NCI-H460 (cell line): ENCODE measurements at regions not wholly inside any gene's neighbourhood (a gene's known extent, or its start where the extent isn't known, plus 50 kb on each side); places are given as distances from the start of the nearest gene placed in this dataset.

Source experiments
- DNase-seq: peaks from one replicate; pipeline ENCODE4 v3.0.0-alpha.2; 2016; ENCODE audit warnings: low read depth; ENCODE audit errors: extremely low read depth

- no peak for DNase-seq
Observed at GRCh38 chr5:172570594-172571334, 70.3 kb upstream of the NEURL1B start.

DNA sequence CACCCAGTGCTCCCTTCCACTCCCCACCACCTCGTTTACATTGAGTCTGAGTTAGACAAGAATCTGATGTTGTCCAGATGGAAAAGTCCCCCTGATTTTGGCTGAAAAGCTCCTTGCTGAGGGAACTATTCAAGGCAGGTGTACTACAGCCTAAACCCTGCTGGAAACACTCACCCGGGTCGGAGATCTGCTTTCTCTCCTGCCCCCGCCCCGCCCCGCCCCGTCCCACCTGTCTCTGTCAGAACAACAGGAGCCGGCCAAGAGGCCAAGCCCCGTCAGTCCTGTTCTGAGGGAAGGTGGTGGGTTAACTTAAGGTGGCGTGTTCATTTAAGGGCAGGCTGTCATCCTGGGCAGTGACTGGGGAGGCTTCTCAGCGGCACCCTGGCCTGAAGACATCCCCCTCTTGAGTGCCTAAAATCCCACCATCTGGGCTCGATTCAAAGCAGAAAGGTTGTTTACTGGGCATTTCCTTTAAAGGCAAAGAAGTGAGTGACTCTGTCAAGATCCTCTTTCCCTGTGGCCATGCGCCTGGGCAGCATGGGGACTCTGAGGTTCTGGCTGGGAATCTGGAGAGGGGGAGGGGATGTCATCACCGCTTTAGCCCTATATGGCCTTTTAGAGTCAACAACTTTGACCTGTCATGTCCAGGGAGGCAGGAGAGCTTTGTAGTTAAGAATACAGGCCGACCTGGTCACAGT is 71.1 kb upstream of the NEURL1B start:
- DNase-seq = no peak

DNA sequence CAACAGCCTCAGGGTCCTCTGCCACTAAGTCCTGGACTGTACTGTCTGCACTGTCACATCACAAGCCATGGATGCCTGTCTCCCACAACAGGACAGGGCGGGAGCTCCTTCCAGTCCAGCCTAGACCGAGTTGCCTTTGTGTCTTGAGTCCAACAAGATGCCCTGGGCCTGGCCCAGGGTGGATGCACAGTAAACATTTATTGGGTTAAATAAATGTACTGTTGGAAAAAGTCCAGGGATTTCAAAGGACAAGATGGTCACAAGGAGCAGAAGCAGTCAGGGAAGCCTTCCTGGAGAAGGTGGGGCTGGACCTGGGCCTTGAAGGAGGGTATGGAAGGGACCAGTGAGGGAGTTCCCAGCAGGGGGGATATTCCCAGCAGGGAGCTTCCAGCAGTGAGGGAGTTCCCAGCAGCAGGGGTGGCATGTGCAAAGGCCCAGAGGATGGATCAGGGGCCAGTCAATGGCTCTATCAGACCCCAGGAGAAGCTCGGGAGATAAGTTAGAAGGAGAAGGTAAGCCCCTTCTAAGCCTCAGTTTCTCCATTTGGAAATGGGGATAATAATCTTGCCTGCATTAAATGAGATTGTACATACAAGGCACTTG is 72.7 kb upstream of the NEURL1B start:
- DNase-seq = no peak

DNA sequence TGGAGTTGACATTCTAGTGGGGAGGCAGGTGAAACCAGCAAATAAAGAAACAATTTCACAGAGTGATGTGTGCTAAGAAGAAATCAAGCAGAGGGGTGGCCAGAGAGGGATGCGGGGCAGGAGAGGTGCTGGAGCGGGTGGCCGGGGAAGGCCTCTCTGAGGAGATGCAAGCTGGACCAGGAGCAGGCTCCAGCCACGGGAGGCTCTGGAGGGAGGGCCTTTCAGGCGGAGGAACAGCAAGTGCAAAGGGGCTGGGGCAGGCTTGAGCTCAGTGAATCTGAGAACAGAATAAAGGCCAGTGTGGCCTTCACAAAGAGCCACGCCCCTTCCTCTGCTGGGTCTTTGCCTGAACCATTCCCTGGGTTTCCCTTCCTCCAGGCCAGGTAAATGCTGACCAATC is 73.2 kb upstream of the NEURL1B start:
- no peak for DNase-seq

- DNase-seq = no peak
Observed at GRCh38 chr5:172567294-172567693, 73.8 kb upstream of the NEURL1B start.

DNA sequence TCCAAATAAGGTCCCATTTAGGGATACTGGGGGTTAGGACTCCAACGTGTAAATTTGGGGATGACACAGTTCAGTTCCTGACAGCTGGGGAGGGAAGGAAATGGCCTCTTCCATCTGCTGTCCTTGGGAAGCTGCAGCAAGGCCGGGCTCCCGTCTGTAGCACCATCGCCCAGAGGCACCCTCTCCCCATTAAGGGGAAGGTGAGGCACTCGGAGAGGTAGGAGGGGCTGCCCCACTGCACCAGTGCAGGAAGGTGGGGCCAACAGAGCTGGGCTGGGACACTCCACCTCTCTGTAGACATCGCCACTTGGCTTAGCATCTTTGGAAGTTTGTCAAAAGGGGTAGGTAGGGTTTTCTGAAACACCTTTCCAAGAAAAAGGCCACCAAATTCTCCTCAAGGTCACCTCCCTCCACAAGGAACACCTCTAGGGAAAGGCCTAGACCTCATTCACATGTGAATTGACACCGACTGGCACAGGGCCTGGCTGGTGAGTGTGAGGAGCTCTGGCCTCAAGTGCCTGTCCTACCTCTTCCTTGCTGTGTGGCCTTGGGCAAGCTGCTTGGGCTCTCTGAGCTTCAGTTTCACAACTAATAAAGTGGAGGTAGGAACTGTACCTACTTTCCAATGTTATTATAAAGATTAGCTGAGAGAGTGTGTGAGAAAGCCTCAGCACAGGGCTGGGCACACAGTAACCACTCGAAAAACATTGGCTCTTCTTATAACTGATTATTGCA is 75.0 kb upstream of the NEURL1B start:
- DNase-seq = no peak

GRCh38 chr5:172565455-172565854 is 75.6 kb upstream of the NEURL1B start:
- no peak for DNase-seq

DNA sequence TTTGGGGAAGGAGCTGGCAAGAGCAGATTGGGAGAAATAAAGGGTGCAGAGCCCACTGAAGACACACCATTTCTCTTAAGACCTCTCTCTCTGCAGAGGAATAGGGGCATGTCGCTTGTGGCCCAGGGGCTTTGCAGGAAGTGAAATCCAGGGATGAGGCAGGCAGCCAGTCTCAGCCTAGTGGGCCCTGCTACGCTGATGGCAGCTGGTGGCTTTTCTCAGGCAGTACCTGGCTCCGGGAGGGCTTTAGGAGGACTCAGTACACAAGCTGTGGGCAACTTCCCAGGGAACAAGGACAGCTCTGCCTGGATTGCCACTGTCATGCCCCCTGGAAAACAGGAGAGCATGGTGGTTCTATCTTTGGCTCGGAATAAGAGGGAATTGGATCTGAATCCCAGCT is 76.2 kb upstream of the NEURL1B start:
- no peak for DNase-seq

- DNase-seq = no peak
Observed at GRCh38 chr5:172564188-172564587, 76.9 kb upstream of the NEURL1B start.

DNA sequence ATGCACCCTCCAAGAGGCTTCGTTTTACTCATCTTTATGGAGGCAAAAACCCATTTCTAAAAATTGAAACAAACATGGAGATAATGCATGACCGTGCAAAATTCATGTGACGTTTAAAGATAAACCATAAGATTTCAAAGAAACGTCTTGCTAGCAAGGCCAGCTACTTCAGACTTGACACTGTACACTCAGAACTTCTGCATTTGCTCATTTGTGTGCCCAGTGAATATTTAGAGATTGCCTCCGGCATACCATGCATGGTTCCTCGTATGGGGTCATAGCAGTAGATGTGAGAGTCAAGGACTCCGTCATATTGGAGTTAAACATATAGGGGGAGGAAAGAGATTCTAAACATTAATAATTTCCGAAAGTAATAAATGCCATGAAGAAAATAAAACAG is 78.6 kb upstream of the NEURL1B start:
- DNase-seq = no peak

DNA sequence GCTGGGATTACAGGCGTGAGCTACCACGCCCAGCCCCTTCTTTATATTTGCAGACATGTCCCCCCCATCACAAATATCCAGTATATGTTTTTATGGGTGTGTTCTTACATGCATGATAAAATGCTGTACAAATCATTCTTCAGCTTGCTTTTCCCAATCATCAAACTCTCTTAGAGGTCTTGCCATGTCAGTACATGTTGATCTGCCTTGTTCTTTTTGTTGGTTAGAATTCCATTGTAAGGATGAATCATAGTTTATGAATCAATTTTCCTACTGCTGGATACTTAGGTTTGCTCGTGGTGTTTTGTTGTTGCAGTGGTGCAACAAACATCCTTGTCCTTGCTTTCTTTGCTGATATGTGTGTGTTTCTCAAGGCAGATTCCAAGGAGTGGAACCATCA is 79.9 kb upstream of the NEURL1B start:
- DNase-seq = no peak

DNA sequence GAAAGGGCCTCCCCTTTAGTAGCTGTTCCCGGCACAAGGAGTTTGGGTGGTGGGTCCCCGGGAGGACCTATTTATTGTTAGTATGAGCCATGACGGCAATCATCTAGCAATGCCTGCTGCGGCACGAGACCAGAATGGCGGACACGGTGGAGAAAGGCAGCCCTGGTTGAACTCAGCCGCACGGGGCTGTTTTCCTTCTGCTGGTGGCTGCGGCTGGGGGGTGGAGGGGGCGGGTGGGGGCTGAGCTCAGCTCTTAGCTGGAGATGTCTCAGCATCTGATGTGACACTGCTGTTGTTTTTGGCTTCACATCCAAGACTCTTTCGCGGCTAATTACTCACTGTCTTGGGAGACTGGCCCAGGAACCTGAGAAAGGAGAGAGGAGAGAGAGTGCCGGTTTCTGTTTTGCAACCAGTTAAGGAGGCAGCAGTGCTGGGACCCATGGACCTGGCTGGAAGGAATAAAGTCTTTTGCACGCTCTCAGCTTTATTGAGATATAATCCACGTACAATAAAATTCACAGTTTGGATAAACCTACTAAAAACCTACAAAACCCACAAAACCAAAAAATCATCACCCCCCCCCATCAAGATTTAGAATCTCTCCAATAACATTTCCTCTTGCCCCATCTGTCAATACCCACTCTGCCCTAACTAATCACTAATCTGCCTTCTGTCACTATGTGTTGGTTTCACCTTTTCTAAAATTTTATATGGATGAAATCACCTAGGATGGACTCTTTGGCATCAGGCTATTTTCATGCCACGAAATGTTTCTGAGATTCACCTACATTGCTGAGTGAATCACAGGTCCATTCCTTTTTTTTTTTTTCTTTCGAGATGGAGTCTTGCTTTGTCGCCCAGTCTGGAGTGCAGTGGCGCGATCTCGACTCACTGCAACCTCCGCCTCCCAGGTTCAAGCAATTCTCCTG is 81.8 kb upstream of the NEURL1B start:
- DNase-seq = no peak

DNA sequence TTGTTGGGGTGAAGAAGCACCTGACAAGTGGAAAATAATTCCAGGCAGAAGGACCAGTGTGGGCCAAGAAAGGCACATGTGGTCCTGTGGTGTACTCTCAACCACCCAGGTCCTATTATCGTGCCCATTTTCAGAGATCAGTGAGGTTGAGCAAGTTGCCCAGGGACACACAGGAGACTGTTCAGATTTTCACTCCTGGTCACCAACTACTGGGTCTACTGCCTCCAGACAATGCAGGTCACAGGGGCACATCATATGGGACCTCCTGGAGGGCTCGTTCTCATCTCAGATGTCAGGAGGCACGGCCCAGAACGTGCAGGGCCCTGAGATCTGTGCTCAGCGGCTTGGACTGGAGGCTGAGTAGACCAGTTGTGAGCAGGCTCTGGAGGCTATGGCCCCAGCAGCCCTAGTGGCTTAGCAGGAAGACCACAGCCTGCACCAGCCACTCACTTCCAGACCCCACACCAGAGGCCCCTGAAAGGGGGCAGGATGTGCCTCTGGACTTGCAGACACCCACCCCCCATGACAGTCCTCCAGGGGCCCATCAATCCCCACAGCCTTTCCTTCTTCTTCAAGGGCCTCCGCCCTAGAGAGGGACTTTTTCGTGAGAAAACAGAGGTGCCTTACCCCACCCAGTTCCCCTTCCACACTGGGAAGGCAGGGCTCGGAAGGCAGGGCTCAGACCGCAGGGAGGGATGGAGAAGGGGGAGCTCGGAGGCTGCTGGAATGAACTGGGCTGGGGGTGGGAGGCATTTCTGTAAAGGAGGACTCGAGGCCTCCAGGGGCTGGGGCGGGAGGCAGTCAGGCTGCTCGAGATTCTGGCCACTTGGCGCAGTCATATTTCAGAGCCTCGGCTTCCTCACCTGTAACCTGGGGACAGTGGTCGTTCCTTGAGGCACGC is 82.7 kb upstream of the NEURL1B start:
- no peak for DNase-seq

GRCh38 chr5:172556971-172557461 is 84.0 kb upstream of the NEURL1B start:
- no peak for DNase-seq

- no peak for DNase-seq
Observed at GRCh38 chr5:172556262-172556661, 84.8 kb upstream of the NEURL1B start.

GRCh38 chr5:172554562-172554961 is 86.5 kb upstream of the NEURL1B start:
- DNase-seq = no peak

DNA sequence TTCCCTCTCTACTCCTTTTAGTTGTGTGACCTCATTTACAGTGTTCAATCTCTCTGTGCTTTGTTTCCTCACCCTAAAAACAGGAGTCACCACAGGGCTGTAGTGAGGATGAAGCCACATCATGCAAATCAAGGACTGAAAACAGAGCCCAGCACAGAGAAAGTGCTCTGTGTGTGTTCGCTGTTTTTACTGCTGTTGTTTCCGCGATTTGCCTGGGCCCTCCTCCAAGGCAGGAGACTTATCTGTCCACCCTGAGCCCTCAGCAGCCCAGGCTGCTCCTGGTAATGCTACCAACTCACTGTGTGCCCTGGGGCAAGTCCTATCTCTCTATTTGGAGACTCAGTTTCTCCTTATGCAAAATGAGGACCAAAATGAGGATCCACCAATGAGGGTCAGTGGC is 87.2 kb upstream of the NEURL1B start:
- no peak for DNase-seq

DNA sequence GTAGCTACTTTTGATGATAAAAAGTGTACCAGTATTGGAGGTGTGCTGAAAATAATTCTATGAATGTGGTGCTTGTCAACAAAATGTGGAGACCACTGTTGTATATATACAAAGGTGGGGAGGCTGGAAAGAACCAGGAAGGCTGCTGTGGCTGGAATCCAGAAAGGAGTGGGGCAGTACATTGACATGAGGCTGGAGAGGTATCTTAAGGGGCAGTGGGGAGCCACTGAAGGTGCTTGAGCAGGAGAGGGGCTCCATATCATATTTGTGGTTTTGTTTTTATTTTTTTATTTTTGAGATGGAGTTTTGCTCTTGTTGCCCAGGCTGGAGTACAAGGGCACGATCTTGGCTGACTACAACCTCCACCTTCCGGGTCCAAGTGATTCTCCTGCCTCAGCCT is 87.9 kb upstream of the NEURL1B start:
- no peak for DNase-seq

- DNase-seq = no peak
Observed at GRCh38 chr5:172550996-172551395, 90.1 kb upstream of the NEURL1B start.
